Ovary (tissue), 3 donors: ENCODE measurements at regions not wholly inside any gene's neighbourhood (a gene's known extent, or its start where the extent isn't known, plus 50 kb on each side); places are given as distances from the start of the nearest gene placed in this dataset.

ENCODE experiments used
- CTCF ChIP-seq, 3 donors: fragments of 450-650 bp in 2 of 3; fragments of 200-600 bp in 1 of 3; IDR thresholded peaks; one replicate each; pipeline versions ENCODE4 v1.5.1 to v1.8.0; 2016 to 2022; ENCODE audit warnings: antibody characterized with exemption in 3 of 3, mild to moderate bottlenecking in 1 of 3
- EP300 ChIP-seq: sonication (generic); formaldehyde crosslinking; IDR thresholded peaks from one replicate; pipeline ENCODE4 v1.6.1; 2017; ENCODE audit warnings: antibody characterized with exemption
- donor health status: DM: no; HTN: no; CAD: no.

GRCh38 chr2:66692521-66693054, 257.7 kb downstream of the MEIS1 start:
- no peak for TF ChIP-seq EP300
- no peak for TF ChIP-seq CTCF (IDR thresholded peaks at IDR 0.05)
